Tibial artery (tissue), 4 donors: ENCODE measurements at regions not wholly inside any gene's neighbourhood (a gene's known extent, or its start where the extent isn't known, plus 50 kb on each side); places are given as distances from the start of the nearest gene placed in this dataset.

Source experiments
- DNase-seq, 2 donors: peaks; one replicate each; pipeline ENCODE4 v3.0.0-alpha.2; 2019
- H3K27ac ChIP-seq, 2 donors: fragments of 200-600 bp; sonication (generic) in 1 of 2; 1 replicate in 1 of 2; 2 replicates in 1 of 2; pipeline ENCODE4 v1.5.1; 2018 to 2019; ENCODE audit warnings: mild to moderate bottlenecking in 1 of 2
- H3K27me3 ChIP-seq, 2 donors: fragments of 200-600 bp; sonication (generic) in 1 of 2; one replicate each; pipeline versions ENCODE4 v1.5.1 to v1.6.0; 2016 to 2019
- H3K36me3 ChIP-seq, 3 donors: fragments of 200-600 bp; sonication (generic) in 2 of 3; one replicate each; pipeline ENCODE4 v1.5.1; 2016 to 2019; ENCODE audit warnings: mild to moderate bottlenecking in 2 of 3
- H3K4me1 ChIP-seq, 4 donors: fragments of 200-600 bp; sonication (generic) in 2 of 4; 1 replicate in 3 of 4; 2 replicates in 1 of 4; pipeline ENCODE4 v1.5.1; 2016 to 2019
- H3K4me3 ChIP-seq, 2 donors: fragments of 200-600 bp; sonication (generic) in 1 of 2; 1 replicate in 1 of 2; 2 replicates in 1 of 2; pipeline ENCODE4 v1.5.1; 2018 to 2019; ENCODE audit warnings: mild to moderate bottlenecking in 2 of 2
- H3K9me3 ChIP-seq, 3 donors: fragments of 200-600 bp; sonication (generic) in 1 of 3; one replicate each; pipeline ENCODE4 v1.5.1; 2016 to 2019
- CTCF ChIP-seq, 2 experiments: fragments of 200-600 bp in 1 of 2; fragments of 450-650 bp in 1 of 2; IDR thresholded peaks; one replicate each; pipeline ENCODE4 v1.5.1; 2017 to 2019; ENCODE audit warnings: antibody characterized with exemption in 2 of 2, mild to moderate bottlenecking in 1 of 2, moderate library complexity in 1 of 2
- intact Hi-C: fragments of 100-400 bp; cut with DNase I; formaldehyde crosslinking; loops from one replicate; pipeline ENCODE4 v1.15.0; 2023; ENCODE audit warnings: low total_unique reads

GRCh38 chr4:155529272-155529671 lies 137.4 kb upstream of the GUCY1A1 start:
- intact Hi-C loops = no loop called here
- no peaks in the 10 kb centered on the region for H3K36me3 ChIP-seq
- H3K4me3 ChIP-seq = no peak overlapping the region
- no peaks in the 10 kb centered on the region for H3K9me3 ChIP-seq
- H3K4me1 ChIP-seq = peaks cover 0 to 20% (median 0%) of the 10 kb centered on the region in 4 donors
- H3K27me3 ChIP-seq = no peaks in the 10 kb centered on the region
- H3K27ac ChIP-seq = no peak overlapping the region
- no peak for TF ChIP-seq CTCF (IDR thresholded peaks at IDR 0.05)
- DNase-seq = no peak

- H3K9me3 ChIP-seq = peaks cover 0 to under 1% (median 0%) of the 10 kb centered on the region in 3 donors
- H3K36me3 ChIP-seq = no peaks in the 10 kb centered on the region
- peaks cover 0 to 33% (median 0%) of the 10 kb centered on the region in 4 donors for H3K4me1 ChIP-seq
- H3K27ac ChIP-seq = peak overlapping the region; percentile 58 to 61
- H3K27me3 ChIP-seq = no peaks in the 10 kb centered on the region
- TF ChIP-seq CTCF (IDR thresholded peaks at IDR 0.05) = no peak
- intact Hi-C loops = no loop called here
- no peak for DNase-seq
- H3K4me3 ChIP-seq = peak overlapping the region; percentile 4 to 9
These were observed 140.0 kb upstream of the GUCY1A1 start for GRCh38 chr4:155526452-155527169.

GRCh38 chr4:155524926-155525455 lies 141.7 kb upstream of the GUCY1A1 start:
- Histone ChIP-seq H3K4me1 (peaks cover 0 to 33% (median 0%) of the 10 kb centered on the region in 4 donors), H3K27me3 (no peaks in the 10 kb centered on the region), H3K9me3 (peaks cover 0 to 4% (median 0%) of the 10 kb centered on the region in 3 donors), H3K27ac (peak overlapping the region in 1 of 2 donors; percentile 61), H3K4me3 (no peak overlapping the region), H3K36me3 (no peaks in the 10 kb centered on the region)
- intact Hi-C loops = no loop called here
- TF ChIP-seq CTCF (IDR thresholded peaks at IDR 0.05) = no peak
- no peak for DNase-seq

GRCh38 chr4:155523358-155523757 lies 143.3 kb upstream of the GUCY1A1 start:
- no peak for TF ChIP-seq CTCF (IDR thresholded peaks at IDR 0.05)
- no peaks in the 10 kb centered on the region for H3K27me3 ChIP-seq
- peaks cover 0 to 33% (median 0%) of the 10 kb centered on the region in 4 donors for H3K4me1 ChIP-seq
- DNase-seq = no peak
- peak overlapping the region in 1 of 2 donors; percentile 63 for H3K27ac ChIP-seq
- no peaks in the 10 kb centered on the region for H3K36me3 ChIP-seq
- intact Hi-C loops = no loop called here
- H3K9me3 ChIP-seq = peaks cover 0 to 4% (median 0%) of the 10 kb centered on the region in 3 donors
- no peak overlapping the region for H3K4me3 ChIP-seq

GRCh38 chr4:155522201-155522600 lies 144.4 kb upstream of the GUCY1A1 start:
- H3K36me3 ChIP-seq = no peaks in the 10 kb centered on the region
- H3K9me3 ChIP-seq = peaks cover 0 to 4% (median 0%) of the 10 kb centered on the region in 3 donors
- TF ChIP-seq CTCF (IDR thresholded peaks at IDR 0.05) = no peak
- H3K27me3 ChIP-seq = no peaks in the 10 kb centered on the region
- peaks cover 0 to 32% (median 0%) of the 10 kb centered on the region in 4 donors for H3K4me1 ChIP-seq
- intact Hi-C loops = no loop called here
- no peak overlapping the region for H3K4me3 ChIP-seq
- DNase-seq = no peak
- H3K27ac ChIP-seq = peak overlapping the region; percentile 18 to 63
